Stimulated activated CD4-positive, alpha-beta T cell treated with anti-CD3 and anti-CD28 coated beads, TNF-alpha, amount 100 ng/mL, for 48 hours (primary cell): ENCODE measurements at regions not wholly inside any gene's neighbourhood (a gene's known extent, or its start where the extent isn't known, plus 50 kb on each side); places are given as distances from the start of the nearest gene placed in this dataset.
"Not testable (repeated sequence)": the region's sequence is repeated elsewhere in the genome, so short reads cannot be mapped to it uniquely, and the experiment has no call there.

Source experiments
- DNase-seq, 3 donors: peaks; one replicate each; pipeline ENCODE4 v3.0.0-alpha.2; 2020; ENCODE audit warnings: low read depth in 3 of 3

GRCh38 chr4:1530356-1530755 lies 124.1 kb upstream of the NKX1-1 start:
- DNase-seq = no peak

DNA sequence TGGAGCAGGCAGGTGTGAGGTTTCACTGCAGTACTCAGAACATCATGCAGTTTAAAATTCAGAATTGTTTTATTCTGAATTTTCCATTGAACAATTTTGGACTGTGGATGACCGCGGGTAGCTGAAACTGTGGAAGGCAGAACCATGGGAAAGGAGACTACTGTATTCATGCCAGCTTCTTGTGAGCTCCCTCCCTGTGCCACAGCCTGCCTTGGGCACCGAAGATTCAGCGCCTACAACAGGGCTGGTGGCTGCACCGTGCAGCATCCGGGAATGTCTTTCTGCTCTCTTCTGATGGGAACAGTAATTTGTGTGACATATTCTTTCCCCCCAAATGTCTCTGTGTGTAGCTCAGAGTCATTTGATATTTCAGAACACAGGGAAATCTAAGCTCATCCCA lies 118.5 kb upstream of the NKX1-1 start:
- no peak for DNase-seq

DNA sequence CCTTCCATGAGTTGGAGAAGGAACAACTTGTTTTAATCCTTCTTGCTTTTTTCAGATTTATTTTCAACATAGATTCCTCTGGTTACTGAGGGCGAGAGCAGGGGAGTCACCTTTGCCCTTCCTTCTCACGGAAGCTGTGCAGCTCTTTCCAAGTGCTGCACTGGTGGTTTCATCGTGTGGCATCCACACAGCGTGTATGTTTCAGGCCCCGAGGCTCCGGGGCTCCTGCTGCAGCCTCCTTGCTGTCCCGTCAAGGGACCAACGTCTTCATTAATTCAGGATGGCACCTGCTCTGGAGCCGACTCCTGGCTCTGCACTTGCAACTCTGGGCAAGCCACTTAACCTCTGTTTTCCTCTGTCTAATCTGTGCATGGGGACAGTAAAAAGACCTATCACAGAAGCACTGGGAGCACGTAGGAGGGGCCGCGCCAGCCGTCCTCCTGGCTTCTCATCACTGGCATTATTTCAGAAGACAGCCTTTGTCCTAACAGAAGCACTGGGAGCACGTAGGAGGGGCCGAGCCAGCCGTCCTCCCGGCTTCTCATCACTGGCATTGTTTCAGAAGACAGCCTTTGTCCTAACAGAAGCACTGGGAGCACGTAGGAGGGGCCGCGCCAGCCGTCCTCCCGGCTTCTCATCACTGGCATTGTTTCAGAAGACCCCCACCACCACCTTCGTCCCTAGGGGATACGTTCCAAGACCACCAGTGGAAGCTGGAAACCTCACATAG lies 117.8 kb upstream of the NKX1-1 start:
- DNase-seq = no peak

DNA sequence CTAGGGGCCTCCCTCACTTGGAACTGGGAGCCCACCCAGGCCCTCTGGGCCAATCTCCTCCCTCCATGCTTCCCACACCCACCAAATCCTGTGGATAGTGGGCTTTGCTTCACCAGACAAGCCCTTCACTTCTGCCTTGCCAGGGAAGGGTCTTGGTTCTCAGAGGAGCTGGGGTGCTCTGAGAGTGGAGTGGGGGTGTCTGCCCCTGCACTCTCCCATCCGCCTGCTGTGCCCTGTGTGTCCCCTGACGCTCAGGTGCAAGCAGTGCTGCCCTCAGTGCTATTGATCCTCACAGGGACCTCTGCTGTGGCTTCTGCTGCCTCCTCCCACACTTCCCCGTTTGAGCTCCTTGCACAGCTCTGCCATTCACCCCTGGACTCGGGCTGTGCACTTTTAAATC lies 117.3 kb upstream of the NKX1-1 start:
- no peak for DNase-seq

GRCh38 chr4:1523033-1523432 lies 116.8 kb upstream of the NKX1-1 start:
- no peak for DNase-seq

- DNase-seq = no peak
Measured at GRCh38 chr4:1522606-1523005, 116.4 kb upstream of the NKX1-1 start.

DNA sequence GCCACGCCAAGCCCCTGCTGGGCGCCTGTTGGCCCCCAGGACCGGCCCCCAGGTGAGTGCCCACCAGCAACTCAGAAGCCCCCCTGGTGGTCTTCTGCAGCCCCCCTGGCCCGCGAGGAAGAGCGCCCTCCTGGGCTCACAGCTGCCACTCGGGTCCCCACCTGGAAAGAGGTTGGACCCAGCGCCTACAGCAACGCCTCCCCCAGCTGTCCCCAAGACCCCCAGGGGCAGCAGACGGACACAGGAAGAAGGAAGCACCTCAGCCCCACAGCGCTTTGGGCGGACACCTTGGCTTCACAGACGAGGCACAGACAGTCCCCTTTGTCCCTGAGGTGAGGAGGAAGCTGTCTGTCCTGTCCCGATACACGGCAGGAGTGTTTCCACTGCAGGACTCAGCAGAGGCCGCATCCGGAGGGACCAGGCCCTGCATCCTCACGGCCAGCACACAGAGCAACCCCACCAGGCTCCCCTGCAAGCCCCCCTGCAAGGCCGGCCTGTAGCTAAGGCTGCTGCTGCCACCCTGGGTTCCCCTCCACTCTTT lies 115.6 kb upstream of the NKX1-1 start:
- no peak for DNase-seq

GRCh38 chr4:1520795-1521576 lies 114.7 kb upstream of the NKX1-1 start:
- not testable (repeated sequence) for DNase-seq

DNA sequence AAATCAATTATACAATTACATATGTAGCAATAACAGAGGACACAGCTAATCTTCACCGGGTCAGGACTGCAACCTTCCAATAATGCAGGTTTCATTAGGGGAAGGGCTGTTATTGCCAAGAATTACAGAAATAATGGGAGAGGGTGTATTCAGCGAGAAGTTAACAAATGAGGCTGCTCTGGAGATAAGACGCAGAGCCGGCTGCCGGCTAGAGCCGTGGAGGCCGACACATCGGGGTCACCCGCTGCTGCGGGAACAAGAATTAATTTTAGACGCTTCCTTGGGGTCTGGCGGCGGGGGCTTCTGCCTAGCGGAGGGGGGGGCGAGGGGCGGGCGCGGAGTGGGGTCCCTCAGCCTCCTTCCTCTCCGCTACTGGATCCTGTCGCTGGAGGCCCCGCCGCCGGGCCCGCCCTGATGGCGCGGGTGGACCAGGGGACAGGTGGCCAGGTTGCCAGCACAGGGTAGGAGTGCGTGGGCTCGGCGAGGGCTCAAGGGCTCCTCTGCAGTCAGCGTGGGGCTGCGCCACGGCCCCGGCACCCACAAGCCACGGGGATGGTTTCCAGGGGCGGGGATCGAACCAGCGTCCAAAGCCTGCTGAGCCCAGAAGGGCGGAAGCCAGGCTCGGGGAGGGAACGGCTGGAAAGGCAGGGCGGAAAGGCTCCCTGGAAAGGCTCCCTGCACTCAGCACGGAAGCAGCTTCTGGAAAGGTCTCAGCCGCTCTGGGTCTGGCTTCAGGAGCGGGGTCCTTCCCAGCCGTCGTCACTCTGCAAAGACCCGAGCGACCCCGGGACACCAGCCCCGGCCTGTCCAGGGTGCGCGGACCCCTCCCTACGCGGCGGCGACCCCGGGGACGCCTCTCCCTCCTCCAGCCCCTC lies 113.8 kb upstream of the NKX1-1 start:
- DNase-seq = no peak

- no peak for DNase-seq
Measured at GRCh38 chr4:1518997-1519700, 112.9 kb upstream of the NKX1-1 start.

- DNase-seq = no peak
Measured at GRCh38 chr4:1517592-1518411, 111.6 kb upstream of the NKX1-1 start.

DNA sequence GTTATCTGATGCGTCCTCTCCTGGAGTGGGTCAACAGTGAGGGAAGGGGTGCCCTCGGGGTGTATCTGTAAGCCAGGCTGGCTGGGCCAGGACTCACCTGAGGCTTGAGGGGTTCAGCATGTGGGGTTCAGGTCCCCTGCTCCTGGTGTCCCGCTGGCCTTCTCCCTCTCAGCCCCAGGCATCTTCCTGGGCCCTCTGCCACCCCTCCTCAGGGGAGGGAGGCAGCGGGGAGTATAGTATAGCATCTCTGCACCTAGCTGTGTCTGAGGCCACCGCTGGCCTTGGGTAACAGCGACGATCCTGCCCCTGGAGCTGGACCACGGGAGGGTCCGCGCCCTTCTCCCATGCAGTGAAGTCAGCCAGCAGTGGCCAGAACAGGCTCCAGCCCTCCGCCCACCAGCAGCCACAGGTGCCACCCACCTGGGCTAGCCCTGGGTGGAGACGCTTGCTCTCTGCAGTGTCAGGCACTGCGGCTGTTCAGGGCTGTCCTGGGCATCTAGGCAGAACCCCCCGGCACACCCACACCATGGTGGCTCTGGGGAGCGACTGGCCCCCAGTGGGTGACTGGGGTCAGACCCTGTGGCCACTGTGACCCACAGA lies 110.7 kb upstream of the NKX1-1 start:
- no peak for DNase-seq

DNA sequence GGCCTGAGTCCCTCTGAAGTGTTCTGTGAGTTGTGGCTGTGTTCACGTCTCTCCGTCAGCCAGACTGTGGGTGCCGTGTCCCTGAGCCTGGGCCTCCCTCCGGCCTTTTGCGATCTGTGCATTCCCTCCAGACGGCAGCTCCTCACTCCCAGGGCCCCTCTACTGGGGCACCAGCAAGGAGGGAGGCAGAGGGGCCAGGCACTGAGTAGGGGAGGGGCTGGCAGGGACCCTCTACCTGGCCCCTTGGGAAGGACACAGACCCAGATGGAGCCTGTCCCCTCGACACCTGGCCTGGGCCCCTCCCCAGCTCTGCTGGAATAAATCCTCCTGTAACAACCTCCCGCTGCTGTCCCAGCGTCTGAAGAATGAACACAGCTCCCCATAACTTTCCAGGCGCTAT lies 110.0 kb upstream of the NKX1-1 start:
- no peak for DNase-seq

DNA sequence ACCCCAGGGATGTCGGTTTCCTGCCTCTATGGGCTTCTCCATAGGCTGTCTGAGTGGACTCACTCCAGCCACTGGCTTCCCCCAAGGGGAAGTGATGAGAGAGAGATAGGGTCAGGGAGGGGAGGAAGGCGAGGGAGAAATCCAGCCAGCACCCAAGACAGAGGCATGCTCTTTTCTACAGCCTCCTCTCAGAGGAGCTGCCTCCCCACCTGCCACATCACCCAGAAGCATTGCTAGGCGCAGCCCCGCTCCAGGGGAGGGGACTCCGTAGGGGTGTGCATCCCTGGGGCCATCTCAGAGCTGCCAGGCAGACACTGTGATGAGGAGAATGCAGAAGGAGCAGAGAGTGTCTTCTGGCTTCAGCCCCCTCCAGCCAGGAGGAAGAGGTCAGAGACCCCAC lies 109.5 kb upstream of the NKX1-1 start:
- no peak for DNase-seq

DNA sequence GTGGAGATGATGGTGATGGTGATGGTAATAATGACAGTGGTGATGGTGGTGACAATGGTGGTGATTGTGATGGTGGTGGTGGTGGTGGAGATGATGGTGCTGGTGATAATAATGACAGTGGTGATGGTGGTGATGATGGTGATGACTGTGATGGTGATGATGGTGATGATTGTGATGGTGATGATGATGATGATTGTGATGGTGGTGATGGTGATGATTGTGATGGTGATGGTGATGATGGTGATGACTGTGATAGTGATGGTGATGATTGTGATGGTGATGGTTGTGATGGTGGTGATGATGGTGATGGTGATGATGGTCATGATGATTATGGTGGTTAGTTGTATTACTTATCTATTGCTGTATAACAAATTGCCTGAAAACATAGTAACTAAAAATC lies 108.9 kb upstream of the NKX1-1 start:
- no peak for DNase-seq

DNA sequence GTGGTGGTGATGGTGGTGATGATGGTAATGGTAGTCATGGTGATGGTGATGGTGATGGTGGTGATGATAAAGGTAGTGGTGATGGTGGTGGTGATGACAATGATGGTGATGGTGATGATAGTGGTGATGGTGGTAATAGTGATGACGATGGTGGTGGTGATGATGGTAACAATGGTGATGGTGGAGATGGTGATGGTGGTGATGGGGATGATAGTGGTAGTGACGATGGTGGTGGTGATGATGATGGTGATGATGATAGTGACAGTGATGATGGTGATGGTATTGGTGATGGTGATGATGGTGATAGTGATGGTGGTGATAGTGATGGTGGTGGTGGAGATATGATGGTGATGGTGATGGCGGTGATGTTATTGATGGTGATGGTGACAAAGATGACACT lies 108.4 kb upstream of the NKX1-1 start:
- no peak for DNase-seq

DNA sequence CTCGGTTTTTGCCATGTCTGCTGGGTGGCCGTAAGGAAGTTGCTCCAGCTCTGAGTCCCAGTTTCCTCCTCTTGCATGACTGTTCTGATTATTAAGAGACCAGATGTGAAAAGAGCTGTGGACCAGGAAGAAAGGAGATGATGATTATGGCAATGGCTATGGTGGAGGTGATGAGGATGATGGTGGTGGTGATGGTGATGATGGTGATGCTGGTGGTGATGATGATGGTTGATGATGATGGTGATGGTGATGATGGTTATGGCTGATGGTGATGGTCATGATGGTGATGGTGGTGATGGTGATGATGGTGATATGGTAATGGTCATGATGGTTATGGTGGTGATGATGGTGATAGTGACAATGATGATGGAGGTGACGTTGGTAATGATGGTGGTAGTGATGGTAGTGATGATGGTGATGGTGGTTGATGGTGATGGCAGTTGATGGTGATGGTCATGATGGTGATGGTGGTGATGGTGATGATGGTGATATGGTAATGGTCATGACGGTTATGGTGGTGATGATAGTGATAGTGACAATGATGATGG lies 107.8 kb upstream of the NKX1-1 start:
- no peak for DNase-seq

GRCh38 chr4:1512738-1513660 lies 106.8 kb upstream of the NKX1-1 start:
- DNase-seq = peak; percentile 14 to 39 (median 28)
